HG03565 (cell line): ENCODE measurements at regions not wholly inside any gene's neighbourhood (a gene's known extent, or its start where the extent isn't known, plus 50 kb on each side); places are given as distances from the start of the nearest gene placed in this dataset.

Experiments
- ATAC-seq: cut with Tn5 transposase; IDR thresholded peaks from one replicate; pipeline ENCODE4 v1.9.1; 2021; ENCODE audit warnings: mild to moderate bottlenecking, moderate library complexity; ENCODE audit not compliant: unreplicated experiment

- ATAC-seq, result no peak
These were observed 63.5 kb downstream of the SYT4 start for GRCh38 chr18:43213816-43214215.

- no peak for ATAC-seq
These were observed 66.2 kb downstream of the SYT4 start for GRCh38 chr18:43211059-43211458.

- no peak for ATAC-seq
These were observed 79.9 kb upstream of the RIT2 start for GRCh38 chr18:43195421-43195820.

- ATAC-seq, result no peak
These were observed 77.9 kb upstream of the RIT2 start for GRCh38 chr18:43193336-43193735.

GRCh38 chr18:43192408-43192807 lies 76.9 kb upstream of the RIT2 start:
- ATAC-seq, result peak; percentile 84

GRCh38 chr18:43181711-43182110 lies 66.2 kb upstream of the RIT2 start:
- ATAC-seq, result no peak

GRCh38 chr18:43180814-43181213 lies 65.3 kb upstream of the RIT2 start:
- ATAC-seq, result no peak

GRCh38 chr18:43175257-43175656 lies 59.8 kb upstream of the RIT2 start:
- ATAC-seq, result no peak

GRCh38 chr18:43170586-43170985 lies 55.1 kb upstream of the RIT2 start:
- no peak for ATAC-seq
